HL-60 (cell line): ENCODE measurements at regions not wholly inside any gene's neighbourhood (a gene's known extent, or its start where the extent isn't known, plus 50 kb on each side); places are given as distances from the start of the nearest gene placed in this dataset.

ENCODE experiments used
- DNase-seq, 2 experiments: peaks; one replicate each; pipeline ENCODE4 v3.0.0-alpha.2; 2010 to 2020; ENCODE audit warnings: low read depth in 1 of 2, low spot score in 1 of 2
- H3K27ac ChIP-seq: fragments of 250-450 bp; sonication (Bioruptor Pico); replicated peaks from 2 replicates; pipeline ENCODE4 v1.5.1; 2020; ENCODE audit warnings: mild to moderate bottlenecking, moderate library complexity
- H3K27me3 ChIP-seq: fragments of 250-450 bp; sonication (Bioruptor Pico); 2 replicates; pipeline ENCODE4 v1.5.1; 2021; ENCODE audit warnings: mild to moderate bottlenecking, moderate library complexity; ENCODE audit not compliant: insufficient read depth, poor library complexity, severe bottlenecking
- H3K4me3 ChIP-seq: replicated peaks from 2 replicates; pipeline ENCODE4 v1.5.1; 2011; ENCODE audit warnings: mild to moderate bottlenecking, control low read depth, low read length; ENCODE audit not compliant: insufficient read depth
- GABPA ChIP-seq: IDR thresholded peaks from 2 replicates; pipeline ENCODE4 v1.6.1; 2012; ENCODE audit warnings: low read depth
- POLR2AphosphoS5 ChIP-seq: IDR thresholded peaks from 2 replicates; pipeline ENCODE4 v1.6.1; 2012; ENCODE audit warnings: low read depth
- REST ChIP-seq: IDR thresholded peaks from 2 replicates; pipeline ENCODE4 v1.6.1; 2012; ENCODE audit warnings: low read depth; ENCODE audit not compliant: insufficient replicate concordance
- SPI1 ChIP-seq: IDR thresholded peaks from 2 replicates; pipeline ENCODE4 v1.6.1; 2012; ENCODE audit warnings: low read depth, mild to moderate bottlenecking, borderline replicate concordance
- TF ChIP-seq, protein P1 (sequence below): IDR thresholded peaks from one replicate; pipeline ENCODE4 v1.5.1; 2011; ENCODE audit warnings: low read length, control low read depth, inconsistent platforms; ENCODE audit not compliant: insufficient read depth

DNA sequence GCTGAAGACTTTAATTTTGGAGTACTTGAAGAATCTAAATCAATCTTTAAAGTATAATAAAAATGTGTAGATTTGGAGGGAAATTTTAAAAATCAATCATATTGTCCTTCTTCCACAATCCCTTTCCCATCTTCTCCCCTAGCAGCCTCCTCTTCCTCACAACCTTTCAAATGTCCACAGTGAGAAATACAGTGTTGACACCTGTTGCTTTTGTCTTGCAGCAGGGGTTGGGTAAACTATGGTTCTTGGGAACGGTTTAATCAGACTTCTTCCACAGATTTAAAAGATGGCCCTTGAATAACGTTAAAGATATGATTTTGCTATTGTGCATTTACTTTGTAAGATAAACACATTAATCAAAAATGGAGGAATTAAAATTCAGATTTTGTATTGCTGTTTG lies 113.8 kb upstream of the SLC1A4 start:
- TF ChIP-seq POLR2AphosphoS5, result no peak
- no peak for TF ChIP-seq REST
- TF ChIP-seq GABPA, result no peak
- TF ChIP-seq, protein P1, sequence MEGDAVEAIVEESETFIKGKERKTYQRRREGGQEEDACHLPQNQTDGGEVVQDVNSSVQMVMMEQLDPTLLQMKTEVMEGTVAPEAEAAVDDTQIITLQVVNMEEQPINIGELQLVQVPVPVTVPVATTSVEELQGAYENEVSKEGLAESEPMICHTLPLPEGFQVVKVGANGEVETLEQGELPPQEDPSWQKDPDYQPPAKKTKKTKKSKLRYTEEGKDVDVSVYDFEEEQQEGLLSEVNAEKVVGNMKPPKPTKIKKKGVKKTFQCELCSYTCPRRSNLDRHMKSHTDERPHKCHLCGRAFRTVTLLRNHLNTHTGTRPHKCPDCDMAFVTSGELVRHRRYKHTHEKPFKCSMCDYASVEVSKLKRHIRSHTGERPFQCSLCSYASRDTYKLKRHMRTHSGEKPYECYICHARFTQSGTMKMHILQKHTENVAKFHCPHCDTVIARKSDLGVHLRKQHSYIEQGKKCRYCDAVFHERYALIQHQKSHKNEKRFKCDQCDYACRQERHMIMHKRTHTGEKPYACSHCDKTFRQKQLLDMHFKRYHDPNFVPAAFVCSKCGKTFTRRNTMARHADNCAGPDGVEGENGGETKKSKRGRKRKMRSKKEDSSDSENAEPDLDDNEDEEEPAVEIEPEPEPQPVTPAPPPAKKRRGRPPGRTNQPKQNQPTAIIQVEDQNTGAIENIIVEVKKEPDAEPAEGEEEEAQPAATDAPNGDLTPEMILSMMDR, result no peak
- no peak for TF ChIP-seq SPI1
- DNase-seq, result no peak
- H3K27ac ChIP-seq, result no peak overlapping the region
- no peaks in the 10 kb centered on the region for H3K27me3 ChIP-seq
- H3K4me3 ChIP-seq, result no peak overlapping the region

- Histone ChIP-seq H3K4me3 (no peak overlapping the region), H3K27me3 (no peaks in the 10 kb centered on the region), H3K27ac (no peak overlapping the region)
- DNase-seq, result no peak
- no peak for TF ChIP-seq GABPA
- TF ChIP-seq REST, result no peak
- TF ChIP-seq, protein P1, result no peak
- TF ChIP-seq POLR2AphosphoS5, result no peak
- no peak for TF ChIP-seq SPI1
Measured at GRCh38 chr2:64876137-64876647, 113.0 kb upstream of the SLC1A4 start.

DNA sequence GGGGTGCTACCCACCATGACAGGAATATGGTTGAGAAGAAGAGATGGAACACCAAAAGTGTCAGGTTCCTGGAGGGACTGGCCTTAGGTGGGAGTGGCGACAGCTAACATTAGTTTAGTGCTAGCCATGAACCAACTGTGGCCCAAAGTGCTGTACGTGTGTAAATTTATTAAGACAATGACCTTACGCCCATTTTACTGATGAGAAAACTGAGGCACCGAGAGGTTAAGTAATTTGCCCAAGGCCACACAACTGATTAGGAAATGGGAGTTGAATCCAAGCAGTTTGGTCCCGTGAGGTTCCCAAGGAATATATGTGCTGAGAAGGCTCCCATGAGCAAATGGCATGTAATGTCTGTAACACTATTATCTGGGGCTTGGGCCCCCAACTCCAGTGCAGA lies 109.5 kb upstream of the SLC1A4 start:
- Histone ChIP-seq H3K27me3 (no peaks in the 10 kb centered on the region), H3K4me3 (no peak overlapping the region), H3K27ac (no peak overlapping the region)
- DNase-seq, result no peak
- no peak for TF ChIP-seq SPI1
- no peak for TF ChIP-seq REST
- TF ChIP-seq POLR2AphosphoS5, result no peak
- no peak for TF ChIP-seq GABPA
- TF ChIP-seq, protein P1, result no peak
